ENCODE measurements at regions not wholly inside any gene's neighbourhood (a gene's known extent, or its start where the extent isn't known, plus 50 kb on each side); places are given as distances from the start of the nearest gene placed in this dataset.
A peak's percentile ranks its signal among the peaks of the same experiment; 100 is the strongest.

GRCh38 chr3:195001261-195001660, 269.7 kb downstream of the XXYLT1 start:
- no peak for DNase-seq

GRCh38 chr3:195001961-195002861, 268.7 kb downstream of the XXYLT1 start:
- peak in 1 of 2 donors; percentile 11 for DNase-seq

- peak; percentile 68 to 77 for DNase-seq
These were observed 267.7 kb downstream of the XXYLT1 start for GRCh38 chr3:195003006-195003892.

- no peak for DNase-seq
These were observed 267.1 kb downstream of the XXYLT1 start for GRCh38 chr3:195003893-195004289.

GRCh38 chr3:195004512-195005250, 266.3 kb downstream of the XXYLT1 start:
- no peak for DNase-seq

- no peak for DNase-seq
These were observed 265.7 kb downstream of the XXYLT1 start for GRCh38 chr3:195005251-195005620.

- DNase-seq: peak in 1 of 2 donors; percentile 18
These were observed 265.0 kb downstream of the XXYLT1 start for GRCh38 chr3:195005759-195006510.

GRCh38 chr3:195007151-195007550, 263.8 kb downstream of the XXYLT1 start:
- DNase-seq: no peak

- DNase-seq: no peak
These were observed 263.2 kb downstream of the XXYLT1 start for GRCh38 chr3:195007766-195008165.

- DNase-seq: no peak
These were observed 262.1 kb downstream of the XXYLT1 start for GRCh38 chr3:195008816-195009215.

GRCh38 chr3:195009616-195010015, 261.3 kb downstream of the XXYLT1 start:
- DNase-seq: peak in 1 of 2 donors; percentile 51

GRCh38 chr3:195010551-195011100, 260.3 kb downstream of the XXYLT1 start:
- DNase-seq: no peak

GRCh38 chr3:195011231-195011834, 259.6 kb downstream of the XXYLT1 start:
- no peak for DNase-seq

- no peak for DNase-seq
These were observed 258.9 kb downstream of the XXYLT1 start for GRCh38 chr3:195012100-195012499.

GRCh38 chr3:195012571-195012970, 258.4 kb downstream of the XXYLT1 start:
- no peak for DNase-seq

GRCh38 chr3:195013411-195014361, 257.3 kb downstream of the XXYLT1 start:
- no peak for DNase-seq

- DNase-seq: no peak
These were observed 255.9 kb downstream of the XXYLT1 start for GRCh38 chr3:195015021-195015420.

GRCh38 chr3:195017151-195017550, 253.8 kb downstream of the XXYLT1 start:
- no peak for DNase-seq
